ENCODE measurements at regions not wholly inside any gene's neighbourhood (a gene's known extent, or its start where the extent isn't known, plus 50 kb on each side); places are given as distances from the start of the nearest gene placed in this dataset.

GRCh38 chr9:81833563-81834345 lies 94.5 kb upstream of the SPATA31D4 start:
- DNase-seq (no peak), ATAC-seq (no peak)
- H3K9me3 ChIP-seq, result no peaks in the 10 kb centered on the region
- H3K4me3 ChIP-seq, result no peak overlapping the region
- no peaks in the 10 kb centered on the region for H3K36me3 ChIP-seq
- TF ChIP-seq CTCF (IDR thresholded peaks at IDR 0.05), result no peak
- H3K27ac ChIP-seq, result no peak overlapping the region
- no peaks in the 10 kb centered on the region for H3K27me3 ChIP-seq
- H3K4me1 ChIP-seq, result no peaks in the 10 kb centered on the region
- intact Hi-C loops (cut with DNase I), result no loop called here

- ATAC-seq, result no peak
- DNase-seq, result no peak
Measured at GRCh38 chr9:81841333-81841732, 86.9 kb upstream of the SPATA31D4 start.

GRCh38 chr9:81844131-81844567 lies 84.1 kb upstream of the SPATA31D4 start:
- no peak for TF ChIP-seq CTCF (IDR thresholded peaks at IDR 0.05)
- no peak overlapping the region for H3K27ac ChIP-seq
- no peaks in the 10 kb centered on the region for H3K36me3 ChIP-seq
- no peaks in the 10 kb centered on the region for H3K27me3 ChIP-seq
- intact Hi-C loops (cut with DNase I), result no loop called here
- H3K9me3 ChIP-seq, result no peaks in the 10 kb centered on the region
- no peak overlapping the region for H3K4me3 ChIP-seq
- no peaks in the 10 kb centered on the region for H3K4me1 ChIP-seq
- DNase-seq, result no peak
- no peak for ATAC-seq

More at GRCh38 chr9:81841333-81841732, 86.9 kb upstream of the SPATA31D4 start:
- H3K4me1 ChIP-seq, result no peaks in the 10 kb centered on the region
- H3K4me3 ChIP-seq, result no peak overlapping the region
- TF ChIP-seq CTCF (IDR thresholded peaks at IDR 0.05), result no peak
- intact Hi-C loops (cut with DNase I), result no loop called here
- H3K27me3 ChIP-seq, result no peaks in the 10 kb centered on the region
- no peaks in the 10 kb centered on the region for H3K9me3 ChIP-seq
- no peaks in the 10 kb centered on the region for H3K36me3 ChIP-seq
- no peak overlapping the region for H3K27ac ChIP-seq

- DNase-seq, result no peak
- no peak for ATAC-seq
- H3K36me3 ChIP-seq, result no peaks in the 10 kb centered on the region
- H3K4me1 ChIP-seq, result no peaks in the 10 kb centered on the region
- intact Hi-C loops (cut with DNase I), result no loop called here
- no peak overlapping the region for H3K27ac ChIP-seq
- H3K9me3 ChIP-seq, result no peaks in the 10 kb centered on the region
- H3K4me3 ChIP-seq, result no peak overlapping the region
- no peak for TF ChIP-seq CTCF (IDR thresholded peaks at IDR 0.05)
- no peaks in the 10 kb centered on the region for H3K27me3 ChIP-seq
Measured at GRCh38 chr9:81847181-81847915, 80.9 kb upstream of the SPATA31D4 start.

- ATAC-seq, result no peak
- intact Hi-C loops (cut with DNase I), result no loop called here
- Histone ChIP-seq H3K36me3 (no peaks in the 10 kb centered on the region), H3K4me1 (no peaks in the 10 kb centered on the region), H3K27ac (no peak overlapping the region), H3K4me3 (no peak overlapping the region), H3K9me3 (no peaks in the 10 kb centered on the region), H3K27me3 (no peaks in the 10 kb centered on the region)
- TF ChIP-seq CTCF (IDR thresholded peaks at IDR 0.05), result peak; percentile 46
- DNase-seq, result no peak
Measured at GRCh38 chr9:81848472-81848871, 79.8 kb upstream of the SPATA31D4 start.
